WTC11 (cell line): ENCODE measurements at regions not wholly inside any gene's neighbourhood (a gene's known extent, or its start where the extent isn't known, plus 50 kb on each side); places are given as distances from the start of the nearest gene placed in this dataset.

ENCODE experiments used
- RORB ChIP-seq: fragments of 250-450 bp; sonication (Bioruptor Pico); IDR thresholded peaks from 2 replicates; pipeline ENCODE4 v1.9.0; 2021; ENCODE audit warnings: mild to moderate bottlenecking
- TF ChIP-seq, protein P1 (sequence below): fragments of 200-600 bp; IDR thresholded peaks from 2 replicates; pipeline ENCODE4 v1.8.0; 2022; ENCODE audit warnings: antibody characterized with exemption

DNA sequence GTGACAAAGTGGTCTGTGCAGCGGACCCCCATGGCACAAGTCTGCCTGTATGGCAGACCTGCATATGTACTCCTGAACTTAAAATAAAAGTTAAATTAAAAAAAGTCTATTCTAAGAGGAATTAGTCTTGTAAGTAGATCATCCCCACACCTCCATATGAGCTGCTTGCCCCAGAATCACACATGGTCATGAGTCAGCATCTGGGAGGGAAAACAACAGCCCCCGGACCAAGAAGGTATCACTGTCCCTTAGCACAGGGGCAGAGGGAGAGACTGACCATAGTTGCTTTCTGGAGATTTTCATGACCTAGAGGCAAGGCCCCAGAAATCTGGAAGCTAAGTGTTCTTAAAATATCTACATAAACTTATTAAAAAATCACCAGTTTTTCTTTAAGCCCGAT is 86.6 kb upstream of the PDK4 start:
- TF ChIP-seq, protein P1, sequence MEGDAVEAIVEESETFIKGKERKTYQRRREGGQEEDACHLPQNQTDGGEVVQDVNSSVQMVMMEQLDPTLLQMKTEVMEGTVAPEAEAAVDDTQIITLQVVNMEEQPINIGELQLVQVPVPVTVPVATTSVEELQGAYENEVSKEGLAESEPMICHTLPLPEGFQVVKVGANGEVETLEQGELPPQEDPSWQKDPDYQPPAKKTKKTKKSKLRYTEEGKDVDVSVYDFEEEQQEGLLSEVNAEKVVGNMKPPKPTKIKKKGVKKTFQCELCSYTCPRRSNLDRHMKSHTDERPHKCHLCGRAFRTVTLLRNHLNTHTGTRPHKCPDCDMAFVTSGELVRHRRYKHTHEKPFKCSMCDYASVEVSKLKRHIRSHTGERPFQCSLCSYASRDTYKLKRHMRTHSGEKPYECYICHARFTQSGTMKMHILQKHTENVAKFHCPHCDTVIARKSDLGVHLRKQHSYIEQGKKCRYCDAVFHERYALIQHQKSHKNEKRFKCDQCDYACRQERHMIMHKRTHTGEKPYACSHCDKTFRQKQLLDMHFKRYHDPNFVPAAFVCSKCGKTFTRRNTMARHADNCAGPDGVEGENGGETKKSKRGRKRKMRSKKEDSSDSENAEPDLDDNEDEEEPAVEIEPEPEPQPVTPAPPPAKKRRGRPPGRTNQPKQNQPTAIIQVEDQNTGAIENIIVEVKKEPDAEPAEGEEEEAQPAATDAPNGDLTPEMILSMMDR, result no peak
- no peak for TF ChIP-seq RORB (CRISPR knock-in tag)
